ENCODE measurements at regions not wholly inside any gene's neighbourhood (a gene's known extent, or its start where the extent isn't known, plus 50 kb on each side); places are given as distances from the start of the nearest gene placed in this dataset.

DNA sequence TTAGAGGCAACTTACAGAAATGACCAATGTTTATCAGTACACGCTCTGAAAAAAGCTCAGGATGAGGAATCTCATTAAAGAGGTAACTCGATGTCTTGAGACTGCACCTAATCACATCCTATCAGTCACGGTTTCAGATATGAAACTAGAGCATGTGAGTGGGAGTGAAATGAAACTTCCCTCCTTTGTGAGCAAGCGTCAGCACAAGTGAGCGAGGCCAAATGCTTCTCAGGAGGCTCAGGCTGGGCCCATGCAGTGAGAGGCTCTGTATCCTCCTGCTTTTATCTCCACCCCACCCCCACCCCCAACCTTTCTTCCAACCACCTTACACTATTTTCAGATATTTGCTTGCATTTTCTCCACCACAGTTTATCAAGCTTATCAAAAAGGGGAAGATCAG, 140.8 kb upstream of the RIMS1 start:
- Histone ChIP-seq H3K4me1 (no peaks in the 10 kb centered on the region), H3K4me3 (no peak overlapping the region), H3K9me3 (no peaks in the 10 kb centered on the region), H3K27me3 (no peaks in the 10 kb centered on the region), H3K27ac (no peak overlapping the region), H3K36me3 (no peaks in the 10 kb centered on the region)
- DNase-seq, result no peak
- intact Hi-C loops (cut with DNase I; ENCODE audit: low total_unique reads) (no loop called here), in situ Hi-C loops (cut with MboI; ENCODE audit: low sequenced_read_pairs in 4 of 4) (no loop called here)
- TF ChIP-seq, protein P1, sequence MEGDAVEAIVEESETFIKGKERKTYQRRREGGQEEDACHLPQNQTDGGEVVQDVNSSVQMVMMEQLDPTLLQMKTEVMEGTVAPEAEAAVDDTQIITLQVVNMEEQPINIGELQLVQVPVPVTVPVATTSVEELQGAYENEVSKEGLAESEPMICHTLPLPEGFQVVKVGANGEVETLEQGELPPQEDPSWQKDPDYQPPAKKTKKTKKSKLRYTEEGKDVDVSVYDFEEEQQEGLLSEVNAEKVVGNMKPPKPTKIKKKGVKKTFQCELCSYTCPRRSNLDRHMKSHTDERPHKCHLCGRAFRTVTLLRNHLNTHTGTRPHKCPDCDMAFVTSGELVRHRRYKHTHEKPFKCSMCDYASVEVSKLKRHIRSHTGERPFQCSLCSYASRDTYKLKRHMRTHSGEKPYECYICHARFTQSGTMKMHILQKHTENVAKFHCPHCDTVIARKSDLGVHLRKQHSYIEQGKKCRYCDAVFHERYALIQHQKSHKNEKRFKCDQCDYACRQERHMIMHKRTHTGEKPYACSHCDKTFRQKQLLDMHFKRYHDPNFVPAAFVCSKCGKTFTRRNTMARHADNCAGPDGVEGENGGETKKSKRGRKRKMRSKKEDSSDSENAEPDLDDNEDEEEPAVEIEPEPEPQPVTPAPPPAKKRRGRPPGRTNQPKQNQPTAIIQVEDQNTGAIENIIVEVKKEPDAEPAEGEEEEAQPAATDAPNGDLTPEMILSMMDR (IDR thresholded peaks at IDR 0.05 in 4 of 5, conservative IDR thresholded peaks at IDR 0.05 in 1 of 5), result no peak
- no peak for ATAC-seq

DNA sequence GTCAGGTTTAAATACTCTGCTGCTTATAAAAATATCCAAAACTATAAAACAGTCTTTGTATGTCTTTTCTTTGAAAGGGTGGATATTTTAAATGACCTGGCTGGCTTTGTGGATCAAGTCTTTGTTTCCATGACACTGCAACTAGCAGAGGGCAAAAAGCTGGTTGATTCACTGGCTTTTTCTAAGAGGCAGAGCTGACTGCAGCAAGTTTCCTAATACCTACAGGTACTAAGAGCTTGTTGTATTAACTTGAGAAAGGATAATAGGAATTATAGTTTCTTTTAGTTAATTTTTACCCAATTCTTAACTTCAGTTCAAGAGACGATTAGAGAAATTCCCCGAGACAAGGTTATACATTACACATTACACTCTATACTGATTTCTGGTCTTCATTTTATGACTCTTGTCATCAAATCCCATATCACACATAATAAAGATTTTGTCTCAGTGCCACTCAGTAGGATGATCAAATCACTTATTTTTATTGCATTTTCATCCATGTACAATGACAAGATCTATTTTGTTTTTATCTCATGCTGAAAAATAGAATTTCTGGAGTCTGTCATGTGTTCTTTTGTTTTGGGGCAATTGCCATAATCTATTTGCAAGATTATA, 120.1 kb upstream of the RIMS1 start:
- in situ Hi-C loops (cut with MboI; ENCODE audit: low sequenced_read_pairs in 4 of 4), result no loop called here
- intact Hi-C loops (cut with DNase I; ENCODE audit: low total_unique reads), result no loop called here
- no peaks in the 10 kb centered on the region for H3K4me1 ChIP-seq
- ATAC-seq, result no peak
- H3K9me3 ChIP-seq, result no peaks in the 10 kb centered on the region
- DNase-seq, result no peak
- H3K27ac ChIP-seq, result no peak overlapping the region
- no peaks in the 10 kb centered on the region for H3K36me3 ChIP-seq
- no peaks in the 10 kb centered on the region for H3K27me3 ChIP-seq
- TF ChIP-seq, protein P1 (IDR thresholded peaks at IDR 0.05 in 4 of 5, conservative IDR thresholded peaks at IDR 0.05 in 1 of 5), result no peak
- no peak for TF ChIP-seq POLR2A (IDR thresholded peaks at IDR 0.05)
- no peak overlapping the region for H3K4me3 ChIP-seq

DNA sequence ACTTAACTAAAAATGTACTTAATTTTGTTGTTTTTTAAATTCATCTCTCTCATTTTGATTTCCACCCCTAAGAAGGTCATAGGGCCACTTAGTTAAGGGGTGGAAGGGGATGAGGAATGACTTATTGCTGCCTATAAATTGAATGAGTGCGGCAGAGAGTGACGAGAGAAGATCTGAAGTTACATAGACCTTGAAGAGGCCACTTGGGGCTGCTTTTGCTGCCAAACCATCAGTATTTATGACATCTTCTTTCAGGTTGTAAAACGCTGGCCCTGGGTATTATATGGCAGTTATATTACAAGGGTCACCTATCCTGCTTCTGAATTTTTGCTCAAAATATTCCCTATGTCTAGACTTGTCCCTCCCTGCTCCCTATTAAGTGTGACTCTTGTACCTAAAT, 119.6 kb upstream of the RIMS1 start:
- Histone ChIP-seq H3K27ac (no peak overlapping the region), H3K4me1 (no peaks in the 10 kb centered on the region), H3K4me3 (no peak overlapping the region), H3K27me3 (no peaks in the 10 kb centered on the region), H3K36me3 (no peaks in the 10 kb centered on the region), H3K9me3 (no peaks in the 10 kb centered on the region)
- intact Hi-C loops (cut with DNase I; ENCODE audit: low total_unique reads) (no loop called here), in situ Hi-C loops (cut with MboI; ENCODE audit: low sequenced_read_pairs in 4 of 4) (no loop called here)
- DNase-seq (no peak), ATAC-seq (no peak)
- TF ChIP-seq, protein P1 (IDR thresholded peaks at IDR 0.05 in 4 of 5, conservative IDR thresholded peaks at IDR 0.05 in 1 of 5), result no peak
- TF ChIP-seq POLR2A (IDR thresholded peaks at IDR 0.05), result no peak

DNA sequence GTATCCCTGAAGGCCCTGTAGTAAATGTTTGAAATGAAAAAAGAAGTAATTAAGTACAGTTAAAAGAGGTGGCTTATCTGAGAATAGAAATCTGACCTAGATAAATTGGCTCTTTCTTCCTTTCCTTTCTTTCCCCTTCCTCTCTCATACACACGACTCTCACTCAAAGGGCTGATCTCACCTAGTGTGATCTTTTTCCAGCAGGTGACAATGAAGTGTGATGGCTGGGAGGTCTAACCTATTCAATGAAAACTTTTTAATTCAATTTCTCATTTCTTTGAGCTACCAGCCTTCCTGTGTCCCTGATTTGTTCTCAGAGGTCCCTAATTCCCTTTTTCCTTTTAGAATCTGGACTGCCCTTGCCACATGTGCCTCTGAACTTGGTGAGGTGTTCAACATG, 118.0 kb upstream of the RIMS1 start:
- in situ Hi-C loops (cut with MboI; ENCODE audit: low sequenced_read_pairs in 4 of 4) (no loop called here), intact Hi-C loops (cut with DNase I; ENCODE audit: low total_unique reads) (no loop called here)
- no peak for DNase-seq

More for the DNA sequence above, 118.0 kb upstream of the RIMS1 start:
- no peaks in the 10 kb centered on the region for H3K9me3 ChIP-seq
- no peaks in the 10 kb centered on the region for H3K36me3 ChIP-seq
- no peak overlapping the region for H3K4me3 ChIP-seq
- no peaks in the 10 kb centered on the region for H3K4me1 ChIP-seq
- no peak for ATAC-seq
- H3K27ac ChIP-seq, result no peak overlapping the region
- no peak for TF ChIP-seq POLR2A (IDR thresholded peaks at IDR 0.05)
- TF ChIP-seq, protein P1 (IDR thresholded peaks at IDR 0.05 in 4 of 5, conservative IDR thresholded peaks at IDR 0.05 in 1 of 5), result no peak
- H3K27me3 ChIP-seq, result no peaks in the 10 kb centered on the region
